Frontal cortex (tissue), 3 donors: ENCODE measurements at regions not wholly inside any gene's neighbourhood (a gene's known extent, or its start where the extent isn't known, plus 50 kb on each side); places are given as distances from the start of the nearest gene placed in this dataset.

Source experiments
- DNase-seq, 2 donors: peaks; one replicate each; pipeline ENCODE4 v3.0.0; 2012; ENCODE audit warnings: low spot score in 2 of 2
- FAIRE-seq: peaks from 2 replicates; lab custom pipeline; 2012; peaks lifted over from hg19 to GRCh38; lab: Jason Lieb, UNC
- donor health status: control.
- donor health status: control.
- donor health status: control.

- DNase-seq = no peak
- no peak for FAIRE-seq
Measured at GRCh38 chr18:39802648-39803229, 2152.3 kb upstream of the PIK3C3 start.

- DNase-seq = no peak
Measured at GRCh38 chr18:39801848-39802247, 2153.2 kb upstream of the PIK3C3 start.

GRCh38 chr18:39801010-39801409 lies 2154.0 kb upstream of the PIK3C3 start:
- FAIRE-seq (no peak), DNase-seq (no peak)

More at GRCh38 chr18:39801848-39802247, 2153.2 kb upstream of the PIK3C3 start:
- FAIRE-seq = no peak

- FAIRE-seq = no peak
- DNase-seq = no peak
Measured at GRCh38 chr18:39799006-39799405, 2156.0 kb upstream of the PIK3C3 start.

GRCh38 chr18:39796393-39796792 lies 2158.6 kb upstream of the PIK3C3 start:
- FAIRE-seq (no peak), DNase-seq (no peak)

GRCh38 chr18:39795350-39795749 lies 2159.7 kb upstream of the PIK3C3 start:
- FAIRE-seq (no peak), DNase-seq (no peak)

- DNase-seq (no peak), FAIRE-seq (no peak)
Measured at GRCh38 chr18:39793609-39794008, 2161.4 kb upstream of the PIK3C3 start.

GRCh38 chr18:39788383-39788782 lies 2166.7 kb upstream of the PIK3C3 start:
- DNase-seq = no peak
- no peak for FAIRE-seq

GRCh38 chr18:39786477-39786876 lies 2168.6 kb upstream of the PIK3C3 start:
- FAIRE-seq (no peak), DNase-seq (no peak)

GRCh38 chr18:39784541-39784940 lies 2170.5 kb upstream of the PIK3C3 start:
- no peak for DNase-seq

GRCh38 chr18:39781565-39781964 lies 2173.5 kb upstream of the PIK3C3 start:
- no peak for FAIRE-seq
- no peak for DNase-seq

More at GRCh38 chr18:39784541-39784940, 2170.5 kb upstream of the PIK3C3 start:
- no peak for FAIRE-seq

GRCh38 chr18:39780774-39781173 lies 2174.3 kb upstream of the PIK3C3 start:
- no peak for DNase-seq
- FAIRE-seq = no peak

GRCh38 chr18:39779926-39780325 lies 2175.1 kb upstream of the PIK3C3 start:
- no peak for FAIRE-seq
- DNase-seq = no peak

GRCh38 chr18:39776766-39777165 lies 2178.3 kb upstream of the PIK3C3 start:
- DNase-seq (no peak), FAIRE-seq (no peak)

- no peak for DNase-seq
- no peak for FAIRE-seq
Measured at GRCh38 chr18:39774957-39775598, 2180.0 kb upstream of the PIK3C3 start.

GRCh38 chr18:39773646-39774045 lies 2181.4 kb upstream of the PIK3C3 start:
- FAIRE-seq (no peak), DNase-seq (no peak)

- no peak for FAIRE-seq
- DNase-seq = no peak
Measured at GRCh38 chr18:39772155-39772919, 2182.7 kb upstream of the PIK3C3 start.

- no peak for FAIRE-seq
- DNase-seq = no peak
Measured at GRCh38 chr18:39770399-39770798, 2184.6 kb upstream of the PIK3C3 start.

GRCh38 chr18:39764873-39765272 lies 2190.2 kb upstream of the PIK3C3 start:
- FAIRE-seq (no peak), DNase-seq (no peak)

- DNase-seq (no peak), FAIRE-seq (no peak)
Measured at GRCh38 chr18:39761273-39761672, 2193.8 kb upstream of the PIK3C3 start.

- FAIRE-seq (no peak), DNase-seq (no peak)
Measured at GRCh38 chr18:39759926-39760325, 2194.3 kb upstream of the CELF4 start.
